ENCODE measurements at regions not wholly inside any gene's neighbourhood (a gene's known extent, or its start where the extent isn't known, plus 50 kb on each side); places are given as distances from the start of the nearest gene placed in this dataset.

- no peak for DNase-seq
Observed at GRCh38 chr11:128326791-128327190, 260.6 kb downstream of the ETS1 start.

GRCh38 chr11:128324531-128325141 lies 262.7 kb downstream of the ETS1 start:
- DNase-seq: no peak

DNA sequence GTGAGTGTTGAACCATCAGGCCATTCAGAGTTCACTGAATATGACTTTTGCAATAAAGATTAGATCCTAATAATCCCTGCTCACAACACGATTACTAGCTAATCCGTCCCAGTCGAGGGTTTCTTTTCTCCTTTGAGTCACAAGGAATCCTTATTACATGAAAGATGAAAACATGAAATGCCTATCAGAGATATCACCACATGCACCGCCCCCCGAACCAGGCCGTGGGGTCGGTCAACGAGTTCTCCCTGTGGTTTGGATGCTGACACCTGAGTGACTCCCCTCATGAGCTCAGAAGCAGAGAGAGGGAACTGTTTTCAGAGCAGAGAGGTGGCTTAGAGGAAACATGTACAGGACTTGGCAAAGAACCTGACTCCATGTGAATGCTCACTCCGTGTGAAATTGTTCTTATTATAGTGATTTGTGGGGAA lies 263.3 kb downstream of the ETS1 start:
- DNase-seq: no peak

DNA sequence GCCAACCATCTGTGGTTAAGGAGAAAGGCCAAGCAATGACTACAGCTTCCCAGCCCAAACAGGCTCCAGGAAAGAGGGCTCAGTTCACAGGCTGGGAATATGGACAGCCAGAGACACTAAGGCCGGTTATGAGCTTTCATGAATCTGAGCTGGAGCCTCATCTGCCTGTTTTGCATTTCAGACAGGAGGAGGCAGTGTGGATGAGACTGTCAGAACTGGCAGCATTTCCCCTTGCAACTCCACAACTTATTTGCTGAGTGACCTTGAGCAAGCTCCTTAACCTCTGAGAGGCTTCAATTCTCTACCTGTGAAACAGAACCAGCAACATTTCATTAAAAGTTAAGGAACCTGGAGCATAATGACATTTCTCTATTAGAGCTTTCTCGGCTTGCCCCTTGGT lies 264.0 kb downstream of the ETS1 start:
- peak; percentile 16 for DNase-seq

- peak; percentile 53 for DNase-seq
Observed at GRCh38 chr11:128318856-128319474, 268.4 kb downstream of the ETS1 start.

DNA sequence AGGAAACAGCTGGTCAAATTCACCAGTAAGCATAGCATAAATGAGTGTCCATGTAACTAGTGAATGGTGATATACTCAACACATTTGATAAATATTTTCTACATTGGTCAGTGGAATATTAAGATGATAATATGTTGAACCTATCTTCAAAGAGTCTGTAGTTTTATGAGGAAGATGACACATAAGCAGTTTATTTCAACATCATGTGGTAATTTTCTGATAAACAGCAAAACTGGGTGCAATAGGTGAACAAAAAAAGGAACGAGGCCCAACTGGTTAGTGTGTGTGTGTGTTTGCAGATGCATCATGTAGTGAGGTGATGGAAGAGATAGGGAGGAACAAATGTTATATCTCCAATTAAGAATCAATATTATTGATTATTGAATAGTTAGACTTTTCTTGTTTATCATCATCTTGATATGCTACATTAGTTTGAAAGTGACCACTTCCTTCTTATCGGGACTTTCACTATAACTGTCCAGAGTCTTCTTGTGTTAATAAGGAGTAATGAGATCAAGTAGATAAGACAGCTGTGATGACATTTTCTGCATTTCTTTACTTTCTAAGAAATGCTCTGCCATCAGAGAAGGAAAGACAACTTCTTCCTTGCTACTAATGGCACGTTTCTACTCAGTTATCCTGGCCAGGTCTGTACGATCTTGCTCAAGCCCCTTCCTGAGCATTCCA lies 270.7 kb downstream of the ETS1 start:
- DNase-seq: no peak

- no peak for DNase-seq
Observed at GRCh38 chr11:128315933-128316332, 271.4 kb downstream of the ETS1 start.

DNA sequence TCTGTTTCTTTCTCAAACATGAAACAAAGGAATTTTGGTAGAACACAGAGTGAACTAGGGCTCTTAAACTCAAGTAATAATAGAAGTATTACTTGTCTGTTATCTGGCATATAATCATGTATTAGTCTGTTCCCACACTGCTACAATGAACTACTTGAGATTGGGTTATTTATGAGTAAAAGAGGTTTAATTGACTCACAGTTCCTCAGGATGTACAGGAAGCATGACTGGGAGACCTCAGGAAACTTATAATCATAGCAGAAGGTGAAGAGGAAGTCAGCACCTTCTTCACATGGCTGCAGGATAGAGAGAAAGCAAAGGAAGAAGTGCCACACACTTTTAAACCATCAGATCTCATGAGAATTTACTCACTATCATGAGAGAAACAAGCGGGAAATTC lies 273.4 kb downstream of the ETS1 start:
- DNase-seq: no peak

DNA sequence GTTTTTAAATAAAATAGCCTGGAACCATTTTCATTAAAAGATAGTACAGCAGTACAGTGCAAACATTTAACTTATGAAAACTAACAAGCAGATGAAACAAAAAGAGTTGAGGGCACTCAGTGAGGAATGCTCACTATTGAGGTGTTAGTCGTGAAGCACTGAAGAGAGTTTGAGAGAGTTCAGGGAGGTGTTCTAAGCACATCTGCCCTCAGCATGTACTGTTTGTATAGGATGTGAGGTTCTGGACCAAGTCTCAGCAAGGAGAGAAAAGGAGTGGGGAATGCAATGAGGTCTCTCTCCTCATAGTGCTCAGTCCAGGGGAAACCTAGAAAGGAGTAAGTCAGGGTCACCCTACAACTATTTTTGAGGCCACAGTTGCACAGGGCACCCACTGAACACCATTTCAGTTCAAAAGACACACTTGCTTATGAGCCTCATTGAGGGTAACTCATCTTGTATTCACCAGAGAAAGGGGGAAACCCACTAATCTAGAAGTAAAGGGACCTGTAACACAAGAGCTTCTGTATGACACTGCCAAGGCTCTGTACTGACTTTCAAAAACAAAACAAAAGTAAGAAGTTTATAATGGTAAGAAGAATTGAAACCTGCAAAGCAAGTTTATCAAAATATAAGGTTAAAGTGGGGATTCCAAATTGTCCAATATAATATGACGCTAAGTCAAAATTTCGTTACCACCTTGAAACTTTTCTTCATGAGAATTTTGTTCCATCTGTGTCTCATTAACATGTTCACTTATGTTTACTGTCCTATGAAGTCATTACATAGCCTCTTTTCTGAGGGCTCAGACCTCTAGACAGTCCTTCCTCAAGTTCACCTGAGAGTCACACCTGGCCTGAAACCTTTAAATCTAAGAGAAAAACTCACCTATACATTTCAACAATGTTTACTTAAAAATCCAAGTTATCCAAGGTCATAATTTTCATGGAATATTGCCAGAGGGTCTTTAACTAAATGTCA lies 275.3 kb downstream of the ETS1 start:
- DNase-seq: no peak

- peak; percentile 21 for DNase-seq
Observed at GRCh38 chr11:128310676-128311445, 276.5 kb downstream of the ETS1 start.

DNA sequence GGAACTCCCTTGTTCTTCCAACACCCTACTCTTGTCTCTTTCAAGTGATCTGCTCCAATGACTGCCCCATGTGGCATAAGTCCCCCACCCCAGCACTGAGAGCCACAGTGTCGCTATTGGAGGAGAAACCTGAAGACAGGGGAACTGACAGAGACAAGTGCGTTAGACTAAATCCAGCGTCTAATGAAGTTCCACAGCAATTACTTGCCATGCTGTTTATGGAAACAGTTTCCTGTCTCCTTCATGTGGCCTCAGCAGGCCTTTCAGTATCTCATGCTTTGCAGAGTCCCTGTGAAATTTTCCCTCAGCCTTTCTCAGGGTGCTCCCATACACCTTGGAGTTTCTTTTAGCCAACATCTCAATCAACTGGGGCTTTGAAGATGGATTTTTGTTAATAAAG lies 277.4 kb downstream of the ETS1 start:
- no peak for DNase-seq

DNA sequence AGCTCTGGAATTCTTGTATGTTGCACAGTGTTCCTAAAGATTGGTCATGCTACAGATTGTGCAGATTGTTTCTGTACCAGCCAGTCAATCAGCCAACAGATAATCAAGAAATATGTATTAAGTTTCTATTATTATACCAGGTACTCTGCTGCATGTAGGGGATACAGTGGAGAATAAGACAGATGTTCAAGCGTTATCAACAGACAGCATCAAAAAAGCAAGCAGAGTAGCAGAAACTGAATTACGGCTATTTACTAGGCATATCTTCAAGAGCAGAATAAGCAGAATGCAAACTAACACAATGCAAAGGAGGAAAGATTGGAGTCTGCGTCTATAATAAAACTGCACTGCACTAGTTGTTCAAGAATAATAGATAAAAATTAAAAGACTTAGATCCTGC lies 278.6 kb downstream of the ETS1 start:
- DNase-seq: no peak

DNA sequence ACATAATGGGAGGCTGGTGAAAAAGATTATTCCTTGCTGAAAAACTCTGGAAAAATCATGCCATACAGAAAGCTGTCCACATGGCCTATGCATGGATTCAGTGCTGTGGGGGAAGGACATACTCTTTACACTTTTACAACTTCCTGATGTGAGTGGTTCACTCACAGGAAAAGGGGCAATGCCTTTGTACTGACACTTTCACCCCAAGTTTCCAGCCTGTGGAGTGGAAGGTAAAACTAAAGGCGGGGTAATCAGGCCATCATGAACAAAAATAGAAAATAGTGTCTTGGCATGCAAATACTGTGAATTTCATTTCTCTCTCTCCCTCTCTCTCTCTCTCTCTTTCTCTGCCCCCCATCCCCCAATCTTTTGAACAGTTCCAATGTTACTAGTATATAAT lies 281.8 kb downstream of the ETS1 start:
- no peak for DNase-seq

- no peak for DNase-seq
Observed at GRCh38 chr11:128304666-128305485, 282.5 kb downstream of the ETS1 start.

DNA sequence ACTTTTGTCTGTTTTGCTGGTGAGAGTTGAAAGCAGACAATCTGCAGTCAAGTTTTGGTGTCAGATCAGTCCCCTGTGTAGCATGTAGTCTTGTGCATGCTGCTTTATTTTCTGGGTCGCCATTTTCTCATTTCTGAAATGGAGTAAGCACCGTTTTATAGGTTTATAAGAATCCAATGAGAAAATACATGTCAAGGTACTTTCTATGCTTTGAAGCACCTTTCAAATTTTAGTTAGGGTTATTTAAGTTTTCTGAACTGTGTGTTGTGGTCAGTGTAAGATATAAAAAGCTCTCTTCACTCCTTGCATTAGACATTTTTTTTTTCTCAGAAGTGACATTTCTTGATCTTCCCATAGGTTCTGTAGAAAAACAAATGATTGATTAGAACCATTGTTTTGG lies 283.2 kb downstream of the ETS1 start:
- no peak for DNase-seq

- no peak for DNase-seq
Observed at GRCh38 chr11:128303383-128303782, 284.0 kb downstream of the ETS1 start.

DNA sequence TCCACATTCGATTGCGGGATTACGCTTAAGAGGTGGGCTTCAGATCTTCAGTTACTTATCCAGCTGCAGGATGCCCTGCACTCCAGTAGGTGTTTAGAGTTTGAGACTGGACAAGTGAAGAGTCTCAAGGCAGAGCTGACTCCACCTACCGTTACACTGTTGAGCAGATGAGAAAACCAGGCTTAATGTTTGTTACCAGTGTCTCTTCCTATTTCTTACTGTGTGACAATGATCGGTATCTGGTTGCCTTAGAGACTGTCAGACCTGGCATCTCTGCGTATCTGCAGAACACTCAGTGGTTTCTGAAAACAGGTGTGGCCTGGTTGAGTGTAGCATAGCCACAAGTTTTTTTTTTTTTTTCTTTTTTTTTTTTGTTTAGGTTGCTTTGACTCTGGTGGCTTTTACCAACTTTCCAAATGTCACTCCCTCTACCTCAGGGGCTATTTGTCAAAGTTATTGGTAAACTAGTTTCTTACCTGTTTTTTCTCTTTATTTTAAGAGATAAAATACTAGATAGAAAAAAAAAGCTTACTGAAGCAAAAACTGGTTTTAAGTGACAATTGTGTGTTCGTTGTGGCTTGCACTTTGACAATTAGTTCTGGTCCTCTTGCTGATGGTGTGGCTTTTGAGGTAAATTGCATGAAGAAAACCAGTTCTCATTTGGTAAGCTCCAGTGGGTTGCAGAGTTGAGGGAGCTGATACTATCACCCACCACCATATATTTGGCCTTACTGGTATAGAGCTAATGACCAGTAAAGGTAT lies 284.8 kb downstream of the ETS1 start:
- no peak for DNase-seq

DNA sequence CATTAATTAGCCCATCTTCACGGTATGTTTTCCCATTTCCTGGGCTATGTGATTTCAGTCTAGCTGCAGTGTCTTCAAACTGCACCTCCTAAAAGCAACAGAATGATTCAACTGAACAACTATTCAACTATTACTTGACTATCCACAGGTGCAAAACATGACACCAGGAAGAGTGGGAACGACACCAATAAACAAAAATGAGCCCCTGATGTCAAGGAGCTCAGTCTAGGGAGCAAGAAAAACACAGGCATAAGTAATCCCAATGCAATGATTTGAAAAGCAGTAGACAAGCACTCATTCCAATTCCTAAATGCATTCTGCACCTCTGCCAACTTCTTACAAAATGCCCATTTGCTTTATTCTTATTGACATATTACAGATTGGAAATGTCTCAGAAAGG lies 285.6 kb downstream of the ETS1 start:
- DNase-seq: no peak

- no peak for DNase-seq
Observed at GRCh38 chr11:128300785-128301184, 286.6 kb downstream of the ETS1 start.

DNA sequence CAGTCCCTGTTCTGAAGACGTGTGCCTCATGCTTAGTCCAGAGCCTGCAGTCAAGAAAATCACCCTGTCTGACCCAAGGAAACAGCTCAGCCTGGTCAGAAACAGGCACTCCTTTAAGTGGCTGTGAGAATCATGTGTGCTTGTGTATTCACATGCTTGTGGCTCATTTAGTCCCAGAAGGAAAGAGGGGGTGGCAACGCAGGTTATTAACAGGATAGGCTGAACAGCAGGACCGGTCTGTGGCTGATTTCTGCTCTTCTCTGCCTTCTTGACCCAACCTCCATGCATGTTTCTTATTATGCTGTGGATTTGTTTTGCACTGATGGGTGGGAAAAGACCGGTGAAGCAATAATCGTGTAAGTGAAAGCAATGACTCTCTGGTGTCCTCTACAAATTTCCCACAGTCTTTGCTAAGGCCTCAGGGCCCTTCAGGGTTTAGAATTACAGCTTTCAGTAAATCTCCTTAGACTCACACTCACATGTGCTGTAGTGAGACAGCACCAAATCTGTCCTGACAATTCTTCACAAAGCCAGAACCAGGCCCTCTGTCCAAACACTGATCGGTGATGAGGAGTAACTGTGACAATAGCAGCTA lies 288.1 kb downstream of the ETS1 start:
- DNase-seq: peak; percentile 74
